Osteocyte (in vitro differentiated cells): ENCODE measurements at regions not wholly inside any gene's neighbourhood (a gene's known extent, or its start where the extent isn't known, plus 50 kb on each side); places are given as distances from the start of the nearest gene placed in this dataset.

Experiments
- DNase-seq: peaks from one replicate; pipeline ENCODE4 v3.0.0; 2021; ENCODE audit warnings: mixed read lengths; ENCODE audit not compliant: unreplicated experiment; ENCODE audit errors: extremely low spot score
- H3K27ac Mint-ChIP-seq: one replicate; pipeline ENCODE4 v1.8.0; 2021; ENCODE audit warnings: mild to moderate bottlenecking, mixed read lengths; ENCODE audit not compliant: unreplicated experiment
- H3K27me3 Mint-ChIP-seq: one replicate; pipeline ENCODE4 v1.8.0; 2021; ENCODE audit warnings: mixed read lengths; ENCODE audit not compliant: unreplicated experiment
- H3K36me3 Mint-ChIP-seq: one replicate; pipeline ENCODE4 v1.8.0; 2021; ENCODE audit warnings: mixed read lengths; ENCODE audit not compliant: unreplicated experiment
- H3K4me1 Mint-ChIP-seq: one replicate; pipeline ENCODE4 v1.8.0; 2021; ENCODE audit warnings: mixed read lengths; ENCODE audit not compliant: unreplicated experiment
- H3K4me3 Mint-ChIP-seq: one replicate; pipeline ENCODE4 v1.8.0; 2021; ENCODE audit warnings: mild to moderate bottlenecking, moderate library complexity, mixed read lengths; ENCODE audit not compliant: unreplicated experiment
- H3K9me3 Mint-ChIP-seq: one replicate; pipeline ENCODE4 v1.8.0; 2021; ENCODE audit warnings: mixed read lengths; ENCODE audit not compliant: unreplicated experiment
- CTCF ChIP-seq: fragments of 200-600 bp; sonication (generic); IDR thresholded peaks from 2 replicates; pipeline ENCODE4 v1.5.0; 2021; ENCODE audit warnings: antibody characterized with exemption, mild to moderate bottlenecking, moderate library complexity

- Mint-ChIP-seq H3K27me3 (no peaks in the 10 kb centered on the region), H3K27ac (no peak overlapping the region), H3K4me3 (no peak overlapping the region), H3K9me3 (peaks cover 5% of the 10 kb centered on the region), H3K4me1 (no peaks in the 10 kb centered on the region), H3K36me3 (no peaks in the 10 kb centered on the region)
- no peak for DNase-seq
- TF ChIP-seq CTCF = no peak
Measured at GRCh38 chr21:22201126-22201525, 1202.9 kb downstream of the NCAM2 start.

- Mint-ChIP-seq H3K4me1 (no peaks in the 10 kb centered on the region), H3K36me3 (no peaks in the 10 kb centered on the region), H3K27me3 (no peaks in the 10 kb centered on the region), H3K27ac (no peak overlapping the region), H3K4me3 (no peak overlapping the region), H3K9me3 (peaks cover 5% of the 10 kb centered on the region)
- no peak for DNase-seq
- no peak for TF ChIP-seq CTCF
Measured at GRCh38 chr21:22201669-22202068, 1203.5 kb downstream of the NCAM2 start.

- Mint-ChIP-seq H3K27me3 (no peaks in the 10 kb centered on the region), H3K27ac (no peak overlapping the region), H3K4me3 (no peak overlapping the region), H3K36me3 (no peaks in the 10 kb centered on the region), H3K4me1 (no peaks in the 10 kb centered on the region), H3K9me3 (no peaks in the 10 kb centered on the region)
- DNase-seq = no peak
- TF ChIP-seq CTCF = no peak
Measured at GRCh38 chr21:22209304-22209700, 1211.1 kb downstream of the NCAM2 start.

- no peak for TF ChIP-seq CTCF
- DNase-seq = no peak
Measured at GRCh38 chr21:22211943-22212342, 1213.7 kb downstream of the NCAM2 start.

GRCh38 chr21:22223385-22223784, 1225.2 kb downstream of the NCAM2 start:
- H3K4me1 Mint-ChIP-seq = peaks cover 2% of the 10 kb centered on the region
- no peak overlapping the region for H3K4me3 Mint-ChIP-seq
- no peaks in the 10 kb centered on the region for H3K27me3 Mint-ChIP-seq
- DNase-seq = no peak
- TF ChIP-seq CTCF = no peak
- H3K9me3 Mint-ChIP-seq = peaks cover 12% of the 10 kb centered on the region
- no peaks in the 10 kb centered on the region for H3K36me3 Mint-ChIP-seq
- H3K27ac Mint-ChIP-seq = no peak overlapping the region

More at GRCh38 chr21:22211943-22212342, 1213.7 kb downstream of the NCAM2 start:
- Mint-ChIP-seq H3K9me3 (no peaks in the 10 kb centered on the region), H3K4me1 (no peaks in the 10 kb centered on the region), H3K27me3 (no peaks in the 10 kb centered on the region), H3K36me3 (no peaks in the 10 kb centered on the region), H3K27ac (no peak overlapping the region), H3K4me3 (no peak overlapping the region)
